ENCODE measurements at regions not wholly inside any gene's neighbourhood (a gene's known extent, or its start where the extent isn't known, plus 50 kb on each side); places are given as distances from the start of the nearest gene placed in this dataset.

- no TSS peak for BruUV-seq (replicated peaks)
- Histone ChIP-seq H3K9ac (ENCODE audit: insufficient read depth, low read depth, low read length) (no peak overlapping the region), H3K27ac (ENCODE audit: extremely low read length, insufficient read depth, low read length) (no peak overlapping the region), H2AFZ (ENCODE audit: low read length) (no peak overlapping the region), H3K4me1 (ENCODE audit: insufficient read depth, low read length) (no peaks in the 10 kb centered on the region), H3K79me2 (ENCODE audit: insufficient read depth, low read length) (no peaks in the 10 kb centered on the region), H3K27me3 (ENCODE audit: control insufficient read depth in 1 of 2, insufficient read depth in 2 of 2, low read length in 2 of 2) (no peaks in the 10 kb centered on the region), H3K9me3 (ENCODE audit: low read length) (no peaks in the 10 kb centered on the region), H3K4me3 (replicated peaks in 1 of 3; ENCODE audit: insufficient read depth in 1 of 3, low read depth in 2 of 3, low read length in 3 of 3) (no peak overlapping the region), H3K36me3 (replicated peaks in 1 of 2; ENCODE audit: control insufficient read depth in 1 of 2, insufficient read depth in 2 of 2, low read length in 2 of 2) (no peaks in the 10 kb centered on the region), H4K20me1 (ENCODE audit: insufficient read depth, low read length) (no peaks in the 10 kb centered on the region), H3K4me2 (ENCODE audit: low read depth, low read length) (no peak overlapping the region)
- in situ Hi-C loops (cut with HindIII; ENCODE audit: extremely low pct_ligation_motif_present, low pct_unique_long_range_greater_than_20kb), result no loop called here
- ATAC-seq (no peak), FAIRE-seq (no peak), DNase-seq (ENCODE audit: low spot score) (no peak)
- POLR2A ChIA-PET, result no interaction called here
- CTCF ChIA-PET (ENCODE audit: low intra/inter-chr PET ratio, low total read pairs), result no interaction called here
- WGBS (ENCODE audit: low lambda C conversion rate), result 55% methylated on average over 2 of the region's 2 CpGs
- intact Hi-C loops (cut with micrococcal nuclease; ENCODE audit: unreplicated experiment), result no loop called here
- TF ChIP-seq ZNF382 (CRISPR knock-in tag; IDR thresholded peaks at IDR 0.05; ENCODE audit: borderline replicate concordance), result no peak
- no peak for TF ChIP-seq PAXIP1 (CRISPR knock-in tag; conservative IDR thresholded peaks at IDR 0.05)
- no peak for TF ChIP-seq ZNF30 (CRISPR knock-in tag; IDR thresholded peaks at IDR 0.05)
- no peak for TF ChIP-seq TRIM22 (IDR thresholded peaks at IDR 0.05)
- TF ChIP-seq, protein P1, sequence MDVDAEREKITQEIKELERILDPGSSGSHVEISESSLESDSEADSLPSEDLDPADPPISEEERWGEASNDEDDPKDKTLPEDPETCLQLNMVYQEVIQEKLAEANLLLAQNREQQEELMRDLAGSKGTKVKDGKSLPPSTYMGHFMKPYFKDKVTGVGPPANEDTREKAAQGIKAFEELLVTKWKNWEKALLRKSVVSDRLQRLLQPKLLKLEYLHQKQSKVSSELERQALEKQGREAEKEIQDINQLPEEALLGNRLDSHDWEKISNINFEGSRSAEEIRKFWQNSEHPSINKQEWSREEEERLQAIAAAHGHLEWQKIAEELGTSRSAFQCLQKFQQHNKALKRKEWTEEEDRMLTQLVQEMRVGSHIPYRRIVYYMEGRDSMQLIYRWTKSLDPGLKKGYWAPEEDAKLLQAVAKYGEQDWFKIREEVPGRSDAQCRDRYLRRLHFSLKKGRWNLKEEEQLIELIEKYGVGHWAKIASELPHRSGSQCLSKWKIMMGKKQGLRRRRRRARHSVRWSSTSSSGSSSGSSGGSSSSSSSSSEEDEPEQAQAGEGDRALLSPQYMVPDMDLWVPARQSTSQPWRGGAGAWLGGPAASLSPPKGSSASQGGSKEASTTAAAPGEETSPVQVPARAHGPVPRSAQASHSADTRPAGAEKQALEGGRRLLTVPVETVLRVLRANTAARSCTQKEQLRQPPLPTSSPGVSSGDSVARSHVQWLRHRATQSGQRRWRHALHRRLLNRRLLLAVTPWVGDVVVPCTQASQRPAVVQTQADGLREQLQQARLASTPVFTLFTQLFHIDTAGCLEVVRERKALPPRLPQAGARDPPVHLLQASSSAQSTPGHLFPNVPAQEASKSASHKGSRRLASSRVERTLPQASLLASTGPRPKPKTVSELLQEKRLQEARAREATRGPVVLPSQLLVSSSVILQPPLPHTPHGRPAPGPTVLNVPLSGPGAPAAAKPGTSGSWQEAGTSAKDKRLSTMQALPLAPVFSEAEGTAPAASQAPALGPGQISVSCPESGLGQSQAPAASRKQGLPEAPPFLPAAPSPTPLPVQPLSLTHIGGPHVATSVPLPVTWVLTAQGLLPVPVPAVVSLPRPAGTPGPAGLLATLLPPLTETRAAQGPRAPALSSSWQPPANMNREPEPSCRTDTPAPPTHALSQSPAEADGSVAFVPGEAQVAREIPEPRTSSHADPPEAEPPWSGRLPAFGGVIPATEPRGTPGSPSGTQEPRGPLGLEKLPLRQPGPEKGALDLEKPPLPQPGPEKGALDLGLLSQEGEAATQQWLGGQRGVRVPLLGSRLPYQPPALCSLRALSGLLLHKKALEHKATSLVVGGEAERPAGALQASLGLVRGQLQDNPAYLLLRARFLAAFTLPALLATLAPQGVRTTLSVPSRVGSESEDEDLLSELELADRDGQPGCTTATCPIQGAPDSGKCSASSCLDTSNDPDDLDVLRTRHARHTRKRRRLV (CRISPR knock-in tag; IDR thresholded peaks at IDR 0.05), result no peak
- TF ChIP-seq ATRX (CRISPR knock-in tag; IDR thresholded peaks at IDR 0.05; ENCODE audit: borderline replicate concordance), result no peak
- no peak for TF ChIP-seq AKAP8 (CRISPR knock-in tag; IDR thresholded peaks at IDR 0.05)
- no peak for TF ChIP-seq CENPT (CRISPR knock-in tag; IDR thresholded peaks at IDR 0.05; ENCODE audit: low read depth)
- no peak for TF ChIP-seq JUNB (CRISPR knock-in tag; IDR thresholded peaks at IDR 0.05; ENCODE audit: borderline replicate concordance)
- no peak for TF ChIP-seq ZNF556 (CRISPR knock-in tag; IDR thresholded peaks at IDR 0.05; ENCODE audit: borderline replicate concordance)
Observed at GRCh38 chr1:198910816-198911215, 272.0 kb downstream of the PTPRC start.
